Stimulated activated effector memory CD8-positive, alpha-beta T cell treated with anti-CD3 and anti-CD28 coated beads, Interleukin-12 subunit alpha, Interleukin-12 subunit beta, amount 100 ng/mL, for 72 hours (primary cell): ENCODE measurements at regions not wholly inside any gene's neighbourhood (a gene's known extent, or its start where the extent isn't known, plus 50 kb on each side); places are given as distances from the start of the nearest gene placed in this dataset.

Source experiments
- ATAC-seq: fragments of 150-1000 bp; cut with Tn5 transposase; 2 replicates; pipeline ENCODE4 v1.10.0; 2021
- DNase-seq, 2 donors: peaks; one replicate each; pipeline ENCODE4 v3.0.0; 2021 to 2022; ENCODE audit warnings: low spot score in 2 of 2
- H3K27ac Mint-ChIP-seq: one replicate; pipeline ENCODE4 v1.8.0; 2022; ENCODE audit warnings: mild to moderate bottlenecking, mixed read lengths
- H3K36me3 Mint-ChIP-seq: one replicate; pipeline ENCODE4 v1.8.0; 2022; ENCODE audit warnings: mild to moderate bottlenecking, mixed read lengths
- H3K4me1 Mint-ChIP-seq: one replicate; pipeline ENCODE4 v1.8.0; 2022; ENCODE audit warnings: mixed read lengths
- H3K4me3 Mint-ChIP-seq: one replicate; pipeline ENCODE4 v1.8.0; 2022; ENCODE audit warnings: mild to moderate bottlenecking, mixed read lengths
- H3K9me3 Mint-ChIP-seq: one replicate; pipeline ENCODE4 v1.8.0; 2022; ENCODE audit warnings: mixed read lengths

GRCh38 chr16:80025236-80025635 is 424.7 kb upstream of the MAF start:
- peaks cover 8% of the 10 kb centered on the region for H3K4me1 Mint-ChIP-seq
- H3K9me3 Mint-ChIP-seq: no peaks in the 10 kb centered on the region
- ATAC-seq (no peak), DNase-seq (no peak)
- no peaks in the 10 kb centered on the region for H3K36me3 Mint-ChIP-seq
- H3K27ac Mint-ChIP-seq: no peak overlapping the region
- no peak overlapping the region for H3K4me3 Mint-ChIP-seq

- Mint-ChIP-seq H3K4me3 (no peak overlapping the region), H3K36me3 (no peaks in the 10 kb centered on the region), H3K4me1 (peaks cover 8% of the 10 kb centered on the region), H3K9me3 (no peaks in the 10 kb centered on the region), H3K27ac (no peak overlapping the region)
- ATAC-seq (no peak), DNase-seq (no peak)
Measured at GRCh38 chr16:80024443-80024842, 423.9 kb upstream of the MAF start.

- H3K9me3 Mint-ChIP-seq: no peaks in the 10 kb centered on the region
- peaks cover 8% of the 10 kb centered on the region for H3K4me1 Mint-ChIP-seq
- H3K36me3 Mint-ChIP-seq: no peaks in the 10 kb centered on the region
- H3K27ac Mint-ChIP-seq: no peak overlapping the region
- DNase-seq: no peak
- H3K4me3 Mint-ChIP-seq: no peak overlapping the region
- no peak for ATAC-seq
Measured at GRCh38 chr16:80023865-80024264, 423.3 kb upstream of the MAF start.

GRCh38 chr16:80019395-80019794 is 418.9 kb upstream of the MAF start:
- H3K4me3 Mint-ChIP-seq: no peak overlapping the region
- H3K36me3 Mint-ChIP-seq: no peaks in the 10 kb centered on the region
- DNase-seq (no peak), ATAC-seq (no peak)
- H3K27ac Mint-ChIP-seq: no peak overlapping the region
- no peaks in the 10 kb centered on the region for H3K9me3 Mint-ChIP-seq
- H3K4me1 Mint-ChIP-seq: no peaks in the 10 kb centered on the region

GRCh38 chr16:80018466-80018865 is 417.9 kb upstream of the MAF start:
- H3K27ac Mint-ChIP-seq: no peak overlapping the region
- no peak overlapping the region for H3K4me3 Mint-ChIP-seq
- DNase-seq (no peak), ATAC-seq (no peak)
- no peaks in the 10 kb centered on the region for H3K36me3 Mint-ChIP-seq
- H3K4me1 Mint-ChIP-seq: no peaks in the 10 kb centered on the region
- H3K9me3 Mint-ChIP-seq: no peaks in the 10 kb centered on the region

- no peak for DNase-seq
- ATAC-seq: no peak
- H3K4me1 Mint-ChIP-seq: no peaks in the 10 kb centered on the region
- H3K4me3 Mint-ChIP-seq: no peak overlapping the region
- no peak overlapping the region for H3K27ac Mint-ChIP-seq
- H3K36me3 Mint-ChIP-seq: no peaks in the 10 kb centered on the region
- H3K9me3 Mint-ChIP-seq: no peaks in the 10 kb centered on the region
Measured at GRCh38 chr16:80016731-80017326, 416.3 kb upstream of the MAF start.

- Mint-ChIP-seq H3K9me3 (no peaks in the 10 kb centered on the region), H3K4me3 (no peak overlapping the region), H3K36me3 (no peaks in the 10 kb centered on the region), H3K4me1 (no peaks in the 10 kb centered on the region), H3K27ac (no peak overlapping the region)
- ATAC-seq (no peak), DNase-seq (no peak)
Measured at GRCh38 chr16:80015566-80015965, 415.0 kb upstream of the MAF start.

GRCh38 chr16:80014241-80014939 is 413.9 kb upstream of the MAF start:
- DNase-seq: no peak
- no peak for ATAC-seq
- H3K9me3 Mint-ChIP-seq: no peaks in the 10 kb centered on the region
- H3K4me1 Mint-ChIP-seq: no peaks in the 10 kb centered on the region
- H3K36me3 Mint-ChIP-seq: no peaks in the 10 kb centered on the region
- H3K27ac Mint-ChIP-seq: no peak overlapping the region
- H3K4me3 Mint-ChIP-seq: no peak overlapping the region

- H3K9me3 Mint-ChIP-seq: no peaks in the 10 kb centered on the region
- ATAC-seq: no peak
- H3K36me3 Mint-ChIP-seq: no peaks in the 10 kb centered on the region
- no peak for DNase-seq
- H3K4me1 Mint-ChIP-seq: no peaks in the 10 kb centered on the region
- no peak overlapping the region for H3K4me3 Mint-ChIP-seq
- H3K27ac Mint-ChIP-seq: no peak overlapping the region
Measured at GRCh38 chr16:80012586-80012985, 412.0 kb upstream of the MAF start.

GRCh38 chr16:80009971-80010659 is 409.6 kb upstream of the MAF start:
- ATAC-seq (no peak), DNase-seq (no peak)
- no peak overlapping the region for H3K27ac Mint-ChIP-seq
- no peaks in the 10 kb centered on the region for H3K4me1 Mint-ChIP-seq
- H3K9me3 Mint-ChIP-seq: no peaks in the 10 kb centered on the region
- no peak overlapping the region for H3K4me3 Mint-ChIP-seq
- H3K36me3 Mint-ChIP-seq: no peaks in the 10 kb centered on the region

GRCh38 chr16:80008857-80009256 is 408.3 kb upstream of the MAF start:
- no peaks in the 10 kb centered on the region for H3K9me3 Mint-ChIP-seq
- H3K36me3 Mint-ChIP-seq: no peaks in the 10 kb centered on the region
- H3K27ac Mint-ChIP-seq: no peak overlapping the region
- ATAC-seq: no peak
- no peak for DNase-seq
- no peaks in the 10 kb centered on the region for H3K4me1 Mint-ChIP-seq
- no peak overlapping the region for H3K4me3 Mint-ChIP-seq

- no peak overlapping the region for H3K4me3 Mint-ChIP-seq
- H3K9me3 Mint-ChIP-seq: no peaks in the 10 kb centered on the region
- no peaks in the 10 kb centered on the region for H3K4me1 Mint-ChIP-seq
- no peak overlapping the region for H3K27ac Mint-ChIP-seq
- ATAC-seq (no peak), DNase-seq (no peak)
- no peaks in the 10 kb centered on the region for H3K36me3 Mint-ChIP-seq
Measured at GRCh38 chr16:80007231-80007630, 406.7 kb upstream of the MAF start.

GRCh38 chr16:80006241-80007215 is 406.0 kb upstream of the MAF start:
- Mint-ChIP-seq H3K4me3 (no peak overlapping the region), H3K4me1 (no peaks in the 10 kb centered on the region), H3K36me3 (no peaks in the 10 kb centered on the region), H3K27ac (no peak overlapping the region), H3K9me3 (no peaks in the 10 kb centered on the region)
- ATAC-seq: no peak
- DNase-seq: no peak

GRCh38 chr16:80004113-80004512 is 403.6 kb upstream of the MAF start:
- Mint-ChIP-seq H3K36me3 (no peaks in the 10 kb centered on the region), H3K4me1 (no peaks in the 10 kb centered on the region), H3K9me3 (no peaks in the 10 kb centered on the region), H3K4me3 (no peak overlapping the region), H3K27ac (no peak overlapping the region)
- no peak for ATAC-seq
- DNase-seq: no peak

- no peak for ATAC-seq
- no peaks in the 10 kb centered on the region for H3K9me3 Mint-ChIP-seq
Measured at GRCh38 chr16:80002261-80002660, 401.7 kb upstream of the MAF start.

More at GRCh38 chr16:80002261-80002660, 401.7 kb upstream of the MAF start:
- Mint-ChIP-seq H3K27ac (no peak overlapping the region), H3K4me3 (no peak overlapping the region), H3K36me3 (no peaks in the 10 kb centered on the region), H3K4me1 (no peaks in the 10 kb centered on the region)
- no peak for DNase-seq
